Keratinocyte (primary cell): ENCODE measurements at regions not wholly inside any gene's neighbourhood (a gene's known extent, or its start where the extent isn't known, plus 50 kb on each side); places are given as distances from the start of the nearest gene placed in this dataset.

Experiments used
- DNase-seq: peaks from one replicate; pipeline ENCODE4 v3.0.0-alpha.2; 2011; ENCODE audit warnings: low read depth, missing footprints, low spot score
- FAIRE-seq: peaks from 2 replicates; lab custom pipeline; 2011; peaks lifted over from hg19 to GRCh38; lab: Jason Lieb, UNC
- H2AFZ ChIP-seq: 2 replicates; pipeline ENCODE4 v1.6.0; 2012; ENCODE audit warnings: low read length, control low read depth, inconsistent platforms; ENCODE audit not compliant: control insufficient read depth
- H3K27ac ChIP-seq: 2 replicates; pipeline ENCODE4 v1.5.1; 2011; ENCODE audit warnings: low read length; ENCODE audit not compliant: control insufficient read depth, insufficient read depth
- H3K27me3 ChIP-seq: 3 replicates; pipeline ENCODE4 v1.6.0; 2011; ENCODE audit warnings: low read length; ENCODE audit not compliant: control insufficient read depth, insufficient read depth; ENCODE audit errors: extremely low read depth
- H3K36me3 ChIP-seq, 2 experiments: 2 replicates in 1 of 2; 3 replicates in 1 of 2; pipeline ENCODE4 v1.5.1; 2011; ENCODE audit warnings: low read length in 2 of 2, mild to moderate bottlenecking in 1 of 2; ENCODE audit not compliant: control insufficient read depth in 2 of 2, insufficient read depth in 2 of 2; ENCODE audit errors: extremely low read depth in 1 of 2
- H3K4me1 ChIP-seq: 3 replicates; pipeline ENCODE4 v1.5.1; 2011; ENCODE audit warnings: low read length; ENCODE audit not compliant: control insufficient read depth, insufficient read depth; ENCODE audit errors: extremely low read depth
- H3K4me2 ChIP-seq: 3 replicates; pipeline ENCODE4 v1.6.0; 2011; ENCODE audit warnings: low read depth, low read length; ENCODE audit not compliant: control insufficient read depth, insufficient read depth; ENCODE audit errors: extremely low read depth
- H3K4me3 ChIP-seq, 3 experiments: fragments of 200-600 bp in 1 of 3; sonication (generic) in 1 of 3; 2 replicates in 2 of 3; 3 replicates in 1 of 3; pipeline ENCODE4 v1.5.1; 2011 to 2016; ENCODE audit warnings: low read length in 3 of 3, mild to moderate bottlenecking in 3 of 3, control low read depth in 2 of 3, inconsistent platforms in 1 of 3, low read depth in 1 of 3, mixed read lengths in 1 of 3, mixed run types in 1 of 3, moderate library complexity in 1 of 3; ENCODE audit not compliant: control insufficient read depth in 2 of 3, insufficient read depth in 2 of 3; ENCODE audit errors: extremely low read depth in 1 of 3
- H3K79me2 ChIP-seq: 2 replicates; pipeline ENCODE4 v1.6.0; 2012; ENCODE audit warnings: low read length; ENCODE audit not compliant: control insufficient read depth, insufficient read depth
- H3K9ac ChIP-seq: 3 replicates; pipeline ENCODE4 v1.6.0; 2011; ENCODE audit warnings: low read length; ENCODE audit not compliant: control insufficient read depth, insufficient read depth; ENCODE audit errors: extremely low read depth
- H3K9me1 ChIP-seq: 3 replicates; pipeline ENCODE4 v1.6.0; 2011; ENCODE audit warnings: low read length; ENCODE audit not compliant: control insufficient read depth, insufficient read depth; ENCODE audit errors: extremely low read depth
- H3K9me3 ChIP-seq: 2 replicates; pipeline ENCODE4 v1.5.1; 2012; ENCODE audit warnings: low read depth, low read length; ENCODE audit not compliant: control insufficient read depth
- H4K20me1 ChIP-seq: 3 replicates; pipeline ENCODE4 v1.6.0; 2011; ENCODE audit warnings: low read length; ENCODE audit not compliant: control insufficient read depth, insufficient read depth; ENCODE audit errors: extremely low read depth
- EZH2 ChIP-seq: IDR thresholded peaks from one replicate; pipeline ENCODE4 v1.6.1; 2012; ENCODE audit warnings: inconsistent platforms, mild to moderate bottlenecking, low read length, moderate library complexity
- dilution Hi-C: fragments of 300-500 bp; cut with MboI; formaldehyde crosslinking; loops from one replicate; pipeline ENCODE4 v1.7.0; 2020; ENCODE audit warnings: low sequenced_read_pairs; ENCODE audit not compliant: extremely low pct_ligation_motif_present
- TF ChIP-seq, protein P1 (sequence below), 3 experiments: IDR thresholded peaks in 1 of 3; conservative IDR thresholded peaks in 1 of 3; optimal IDR thresholded peaks in 1 of 3; 2 replicates in 2 of 3; 3 replicates in 1 of 3; pipeline versions ENCODE3 to v1.5.1; 2011; ENCODE audit warnings: low read length in 3 of 3, mild to moderate bottlenecking in 3 of 3, moderate library complexity in 2 of 3, control low read depth in 1 of 3, inconsistent platforms in 1 of 3; ENCODE audit not compliant: insufficient read depth in 2 of 3; ENCODE audit errors: extremely low read depth in 1 of 3

DNA sequence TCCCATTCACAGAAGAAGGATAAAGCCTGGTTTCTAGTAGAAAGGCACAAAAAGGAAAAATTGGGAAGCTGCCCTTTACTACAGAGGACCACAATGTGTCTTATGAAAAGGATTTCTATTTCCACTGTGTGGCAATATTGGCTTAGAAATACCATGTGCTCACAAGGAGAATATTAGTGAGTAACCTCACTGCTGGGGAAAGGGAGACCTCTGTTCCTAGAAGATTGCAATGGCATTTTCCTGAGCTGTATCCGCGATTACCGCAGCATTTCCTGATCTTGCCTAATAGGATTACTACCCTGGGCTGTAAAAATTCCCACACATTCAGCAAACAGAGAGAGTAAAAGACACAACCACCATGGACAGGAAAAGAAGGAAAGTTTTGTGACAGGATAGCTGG, 308.8 kb upstream of the TECRL start:
- Histone ChIP-seq H3K27ac (no peak overlapping the region), H3K36me3 (no peaks in the 10 kb centered on the region), H3K4me2 (no peak overlapping the region), H3K79me2 (no peaks in the 10 kb centered on the region), H4K20me1 (no peaks in the 10 kb centered on the region), H3K4me3 (no peak overlapping the region), H3K9ac (no peak overlapping the region), H3K4me1 (no peaks in the 10 kb centered on the region), H3K9me3 (no peaks in the 10 kb centered on the region), H3K27me3 (no peaks in the 10 kb centered on the region), H2AFZ (no peak overlapping the region), H3K9me1 (no peaks in the 10 kb centered on the region)
- DNase-seq = no peak
- no peak for FAIRE-seq
- TF ChIP-seq EZH2 = no peak
- TF ChIP-seq, protein P1, sequence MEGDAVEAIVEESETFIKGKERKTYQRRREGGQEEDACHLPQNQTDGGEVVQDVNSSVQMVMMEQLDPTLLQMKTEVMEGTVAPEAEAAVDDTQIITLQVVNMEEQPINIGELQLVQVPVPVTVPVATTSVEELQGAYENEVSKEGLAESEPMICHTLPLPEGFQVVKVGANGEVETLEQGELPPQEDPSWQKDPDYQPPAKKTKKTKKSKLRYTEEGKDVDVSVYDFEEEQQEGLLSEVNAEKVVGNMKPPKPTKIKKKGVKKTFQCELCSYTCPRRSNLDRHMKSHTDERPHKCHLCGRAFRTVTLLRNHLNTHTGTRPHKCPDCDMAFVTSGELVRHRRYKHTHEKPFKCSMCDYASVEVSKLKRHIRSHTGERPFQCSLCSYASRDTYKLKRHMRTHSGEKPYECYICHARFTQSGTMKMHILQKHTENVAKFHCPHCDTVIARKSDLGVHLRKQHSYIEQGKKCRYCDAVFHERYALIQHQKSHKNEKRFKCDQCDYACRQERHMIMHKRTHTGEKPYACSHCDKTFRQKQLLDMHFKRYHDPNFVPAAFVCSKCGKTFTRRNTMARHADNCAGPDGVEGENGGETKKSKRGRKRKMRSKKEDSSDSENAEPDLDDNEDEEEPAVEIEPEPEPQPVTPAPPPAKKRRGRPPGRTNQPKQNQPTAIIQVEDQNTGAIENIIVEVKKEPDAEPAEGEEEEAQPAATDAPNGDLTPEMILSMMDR (optimal IDR thresholded peaks at IDR 0.05 in 1 of 3, IDR thresholded peaks at IDR 0.05 in 1 of 3, conservative IDR thresholded peaks at IDR 0.05 in 1 of 3; ENCODE audit: extremely low read depth in 1 of 3, insufficient read depth in 2 of 3, low read length in 3 of 3) = no peak
- dilution Hi-C loops = no loop called here

DNA sequence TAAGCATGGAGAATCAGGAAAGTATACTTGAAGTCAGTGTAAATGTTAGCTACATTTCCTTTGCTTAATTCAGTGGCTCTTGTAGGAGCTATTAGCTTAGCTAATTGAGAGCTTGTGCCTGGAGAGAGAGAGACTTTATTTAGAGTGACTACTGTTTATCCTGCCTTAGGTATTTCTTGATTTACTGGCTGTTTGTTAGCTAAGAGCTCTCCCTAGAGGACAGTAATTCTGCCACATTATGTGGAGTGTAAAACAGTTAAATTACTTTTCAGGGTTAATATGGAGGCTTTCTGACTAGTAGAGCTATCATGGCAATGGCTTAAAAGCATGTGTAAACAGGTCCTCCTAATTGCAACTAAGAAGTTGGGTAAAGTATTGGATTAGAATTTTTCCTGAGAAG, 306.5 kb upstream of the TECRL start:
- no peak overlapping the region for H2AFZ ChIP-seq
- H3K27me3 ChIP-seq = no peaks in the 10 kb centered on the region
- no peaks in the 10 kb centered on the region for H3K9me1 ChIP-seq
- no peak overlapping the region for H3K4me3 ChIP-seq
- no peak overlapping the region for H3K4me2 ChIP-seq
- DNase-seq (no peak), FAIRE-seq (no peak)
- no peaks in the 10 kb centered on the region for H3K4me1 ChIP-seq
- H3K79me2 ChIP-seq = no peaks in the 10 kb centered on the region
- H4K20me1 ChIP-seq = no peaks in the 10 kb centered on the region
- no peak overlapping the region for H3K27ac ChIP-seq
- H3K9ac ChIP-seq = no peak overlapping the region
- no peaks in the 10 kb centered on the region for H3K36me3 ChIP-seq
- TF ChIP-seq EZH2 = no peak
- TF ChIP-seq, protein P1 (optimal IDR thresholded peaks at IDR 0.05 in 1 of 3, IDR thresholded peaks at IDR 0.05 in 1 of 3, conservative IDR thresholded peaks at IDR 0.05 in 1 of 3; ENCODE audit: extremely low read depth in 1 of 3, insufficient read depth in 2 of 3, low read length in 3 of 3) = no peak
- dilution Hi-C loops = no loop called here
- no peaks in the 10 kb centered on the region for H3K9me3 ChIP-seq
